ENCODE measurements at regions not wholly inside any gene's neighbourhood (a gene's known extent, or its start where the extent isn't known, plus 50 kb on each side); places are given as distances from the start of the nearest gene placed in this dataset.
A peak's percentile ranks its signal among the peaks of the same experiment; 100 is the strongest.

DNA sequence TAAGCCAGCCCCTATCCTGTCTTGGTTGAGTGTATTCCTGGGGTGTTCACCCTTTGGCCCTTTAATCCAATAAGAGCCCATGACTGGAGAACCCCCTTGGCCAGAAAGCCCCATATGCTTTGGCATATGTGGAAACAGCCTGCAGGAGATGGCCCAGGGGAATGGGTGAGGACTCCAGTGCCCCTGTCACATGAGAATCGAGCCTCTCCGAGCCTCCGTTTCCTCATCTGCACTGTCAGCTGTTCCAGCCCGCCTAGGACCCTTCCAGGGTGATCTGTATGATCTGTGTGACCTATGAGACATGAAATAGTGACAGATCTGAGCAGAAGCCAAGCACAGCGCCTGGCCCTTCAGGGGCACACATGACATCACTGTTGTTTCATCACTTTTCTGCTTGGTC, 300.7 kb downstream of the ZNF536 start:
- no peak for DNase-seq

DNA sequence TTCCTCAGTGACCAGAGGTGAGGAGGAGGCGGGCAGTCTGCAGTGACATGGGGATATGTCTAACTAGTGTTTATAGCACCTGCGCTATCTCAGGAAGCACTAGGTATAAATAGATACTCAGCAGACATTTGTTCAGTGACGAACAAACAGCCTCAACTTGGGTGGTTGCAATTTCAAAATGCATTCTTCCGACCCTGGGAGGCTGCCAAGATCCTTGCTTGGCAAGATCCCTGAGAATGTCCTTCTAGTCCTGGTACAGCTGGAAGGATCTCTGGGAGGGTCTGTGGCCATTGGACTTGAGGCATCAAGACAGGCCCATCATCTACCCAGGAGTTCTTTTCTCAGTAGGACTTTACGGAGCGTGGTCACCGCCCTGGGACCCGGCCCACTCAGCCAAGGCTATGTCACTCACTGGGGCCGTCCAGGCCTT, 299.5 kb downstream of the ZNF536 start:
- DNase-seq = no peak

DNA sequence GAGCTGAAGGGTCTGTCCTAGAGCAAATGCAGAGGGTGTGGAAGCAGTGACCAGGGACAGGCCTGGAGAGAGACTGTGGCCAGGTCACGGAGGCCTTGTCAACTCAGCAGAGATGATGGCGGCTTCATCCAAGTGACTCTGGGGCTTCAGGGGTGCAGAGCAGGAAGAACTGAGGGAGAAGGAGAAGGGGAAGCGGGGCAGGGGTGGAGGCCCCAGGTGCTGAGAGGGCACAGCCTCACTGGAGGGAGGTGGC, 299.1 kb downstream of the ZNF536 start:
- DNase-seq = no peak

DNA sequence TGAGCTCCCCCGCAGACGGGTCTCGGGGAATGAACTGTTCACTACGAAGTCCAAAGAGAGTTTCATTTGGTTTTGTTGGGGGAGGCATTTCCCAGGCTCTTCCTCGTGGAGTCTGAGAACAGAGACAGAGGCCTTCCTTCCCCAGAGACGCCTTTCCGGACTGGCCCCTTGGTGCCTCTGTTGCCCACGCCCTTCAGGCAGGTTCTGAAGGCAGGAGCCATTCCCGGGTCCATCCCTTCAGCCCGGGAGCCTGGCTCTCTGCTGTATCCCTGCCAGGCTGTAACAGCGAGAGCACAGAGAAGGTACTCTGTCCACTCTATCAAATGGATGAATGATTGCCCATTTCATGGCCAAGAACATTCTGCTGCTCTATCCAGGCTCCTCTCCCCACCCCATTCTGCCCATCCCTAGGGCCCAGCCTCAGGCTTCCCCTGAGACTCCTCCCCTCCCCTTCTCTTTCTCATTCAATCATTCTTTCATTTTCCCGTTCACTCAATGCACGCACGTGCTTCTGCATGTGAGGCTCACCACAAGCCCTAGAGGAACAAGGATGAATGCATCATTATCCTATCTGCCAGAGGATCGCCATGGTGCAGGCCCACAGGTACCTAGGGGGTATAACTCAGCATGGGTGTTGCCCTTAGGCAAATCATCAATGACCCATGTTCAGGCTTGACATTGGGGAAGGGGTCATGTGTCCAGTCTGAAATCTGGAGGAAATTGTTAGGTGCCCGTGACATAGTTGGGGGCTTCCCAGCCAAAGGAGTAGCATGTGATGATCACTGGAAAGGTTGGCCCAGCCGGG, 298.6 kb downstream of the ZNF536 start:
- DNase-seq = no peak

DNA sequence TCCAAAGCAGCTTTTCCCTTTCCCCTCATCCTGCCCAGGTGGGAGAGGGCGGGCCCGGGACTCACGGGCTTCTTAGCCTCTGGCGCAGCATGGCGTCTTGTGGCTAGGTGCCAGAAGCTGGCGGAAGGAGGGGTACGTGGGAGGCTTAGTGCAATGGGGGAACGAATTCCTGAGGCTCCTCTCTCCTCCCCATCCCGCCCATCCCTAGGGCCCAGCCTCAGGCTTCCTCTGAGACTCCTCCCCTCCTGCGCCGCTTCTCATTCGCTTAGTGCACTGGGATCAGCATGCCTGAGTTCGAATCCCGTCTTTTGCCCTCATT, 297.8 kb downstream of the ZNF536 start:
- no peak for DNase-seq

DNA sequence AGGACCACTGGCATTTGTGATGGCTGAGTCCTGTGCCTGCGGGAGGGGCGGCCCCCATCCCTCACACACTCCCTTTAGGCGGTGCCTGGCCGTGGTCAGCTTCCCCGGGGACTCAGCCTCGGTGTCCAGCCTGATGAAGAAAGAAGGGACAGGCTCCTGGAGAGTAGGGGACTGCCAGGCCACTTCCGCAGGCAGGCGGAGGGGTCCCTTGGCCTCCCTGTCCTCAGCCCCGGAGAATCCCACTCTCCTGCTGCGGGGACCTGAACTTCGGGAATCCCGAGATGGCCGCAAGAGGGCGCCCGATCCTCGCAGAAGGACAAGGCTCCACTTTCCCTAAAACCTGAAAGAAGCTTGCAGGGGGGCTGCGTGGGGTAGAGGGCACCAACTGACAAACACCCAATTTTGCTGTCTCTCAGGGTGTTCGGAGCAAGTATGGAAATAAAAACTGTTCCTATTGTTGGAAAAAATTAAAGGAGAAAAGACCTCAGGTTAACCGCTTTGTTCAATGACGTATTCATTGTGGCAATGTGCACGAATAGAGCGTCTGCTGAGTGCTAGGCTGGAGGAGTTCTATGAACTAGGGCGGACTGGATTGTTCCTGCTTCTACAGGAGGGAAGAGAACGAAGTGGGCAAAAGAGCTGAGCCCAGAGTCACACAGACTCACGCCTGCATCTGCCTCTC, 297.3 kb downstream of the ZNF536 start:
- peak; percentile 69 for DNase-seq

DNA sequence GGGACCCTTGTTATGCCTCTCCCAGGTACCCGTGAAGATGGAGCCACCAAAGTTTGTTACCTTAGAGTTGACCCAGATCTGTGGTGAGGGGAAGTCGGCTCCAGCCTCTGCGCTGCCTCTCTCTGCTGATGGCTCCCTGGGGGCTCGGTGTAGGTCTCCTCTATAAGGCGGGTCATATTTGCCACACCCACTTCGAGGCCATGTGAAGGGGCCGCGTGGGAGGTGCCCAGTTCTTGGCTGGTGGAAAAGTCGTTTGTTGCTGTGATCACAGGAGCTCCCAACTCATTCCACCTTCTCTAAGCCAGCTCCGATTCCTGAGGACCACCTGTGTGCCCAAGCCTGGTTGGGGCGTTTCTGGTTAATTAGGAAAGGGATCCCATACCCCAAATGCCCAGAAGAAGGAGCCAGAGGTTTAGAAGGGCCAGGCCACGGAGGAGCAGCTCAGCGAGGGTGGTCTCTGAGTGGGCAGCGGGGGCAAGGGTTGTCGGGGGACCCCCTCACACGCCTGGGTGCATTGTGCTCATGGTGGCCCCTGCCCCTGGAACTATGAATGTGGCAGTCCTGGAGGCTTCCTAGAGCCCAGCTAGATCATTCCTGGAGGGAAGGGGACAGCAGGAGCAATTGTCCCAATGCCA, 296.5 kb downstream of the ZNF536 start:
- no peak for DNase-seq

DNA sequence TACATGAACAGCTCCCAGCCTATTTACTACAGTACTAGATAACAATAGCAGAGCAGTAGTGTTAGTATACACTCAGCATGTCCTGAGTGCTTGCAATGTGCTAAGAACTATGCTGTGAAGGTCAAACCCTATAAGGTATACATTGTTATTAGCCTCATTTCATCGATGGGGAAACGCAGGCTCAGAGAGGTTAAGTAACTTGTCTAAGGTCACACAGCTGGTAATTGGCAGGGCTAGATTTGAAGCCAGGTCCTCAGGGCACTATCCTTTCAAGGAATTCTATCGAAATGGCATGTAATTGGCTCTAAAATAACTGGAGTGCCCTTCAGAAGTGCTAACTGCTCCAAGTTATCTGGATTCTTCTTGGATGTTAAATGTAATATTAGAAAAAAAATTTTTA, 295.6 kb downstream of the ZNF536 start:
- no peak for DNase-seq

DNA sequence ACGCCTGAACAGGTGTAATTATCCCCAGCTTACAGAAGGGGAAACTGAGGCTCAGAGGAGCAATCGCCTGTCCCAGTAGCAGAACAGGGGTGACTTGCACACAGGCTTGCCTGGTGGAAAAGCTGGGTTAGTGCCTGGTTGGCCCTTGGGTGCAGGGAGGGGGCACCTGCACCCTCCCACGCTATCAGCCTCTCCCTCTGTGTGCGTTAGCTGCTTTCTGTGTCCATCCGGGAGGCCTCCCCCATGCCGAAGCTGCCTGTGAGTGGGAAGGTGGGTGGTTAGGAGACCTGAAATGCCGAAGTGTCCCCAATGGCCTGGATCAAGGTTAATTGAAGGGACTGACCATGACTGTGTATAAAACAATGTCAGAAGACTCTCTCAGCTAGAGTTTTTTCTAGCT, 295.0 kb downstream of the ZNF536 start:
- DNase-seq = no peak

DNA sequence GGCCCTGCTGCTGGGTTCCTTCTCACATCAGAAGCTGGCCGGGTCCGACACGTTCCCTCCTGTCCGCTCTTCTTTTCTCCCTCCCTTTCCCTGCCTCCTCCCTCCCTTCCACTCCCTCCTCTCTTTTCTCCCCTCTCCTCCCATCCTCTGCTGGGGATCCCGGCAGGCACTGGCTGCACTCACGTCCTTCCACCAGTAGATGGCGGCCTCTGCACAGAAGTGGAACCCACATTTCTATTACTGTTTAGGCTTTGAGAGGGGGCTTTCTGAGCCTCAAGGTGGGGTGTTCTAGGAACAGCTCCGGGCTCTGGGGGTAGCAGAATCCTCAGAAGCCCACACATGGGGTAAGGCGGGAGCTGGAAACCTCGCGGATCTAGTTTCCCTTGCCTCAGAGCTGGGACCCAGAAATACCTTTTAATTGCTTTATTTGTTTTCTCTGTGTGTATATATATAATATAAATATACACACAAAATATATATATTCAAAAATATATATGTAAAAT, 294.2 kb downstream of the ZNF536 start:
- no peak for DNase-seq

DNA sequence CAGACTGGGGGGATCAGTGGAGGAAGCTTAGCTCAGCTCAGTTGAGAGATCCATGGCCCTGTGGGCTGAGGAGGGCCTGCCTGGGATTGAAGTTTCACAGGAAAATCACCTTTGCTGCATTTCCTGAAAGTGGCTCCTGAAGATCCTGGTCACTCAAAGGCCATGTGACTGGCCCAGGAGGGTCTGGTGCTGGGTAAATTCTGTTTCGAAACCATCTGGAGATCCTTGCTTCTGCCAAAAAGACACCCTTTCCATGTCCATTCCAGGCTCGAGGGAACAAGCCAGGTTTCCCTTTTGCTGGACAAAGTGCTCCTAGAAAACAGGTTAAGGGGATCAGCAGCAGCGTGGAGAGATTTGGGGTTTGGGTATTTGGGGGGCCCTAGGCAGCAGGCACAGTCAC, 293.3 kb downstream of the ZNF536 start:
- no peak for DNase-seq

DNA sequence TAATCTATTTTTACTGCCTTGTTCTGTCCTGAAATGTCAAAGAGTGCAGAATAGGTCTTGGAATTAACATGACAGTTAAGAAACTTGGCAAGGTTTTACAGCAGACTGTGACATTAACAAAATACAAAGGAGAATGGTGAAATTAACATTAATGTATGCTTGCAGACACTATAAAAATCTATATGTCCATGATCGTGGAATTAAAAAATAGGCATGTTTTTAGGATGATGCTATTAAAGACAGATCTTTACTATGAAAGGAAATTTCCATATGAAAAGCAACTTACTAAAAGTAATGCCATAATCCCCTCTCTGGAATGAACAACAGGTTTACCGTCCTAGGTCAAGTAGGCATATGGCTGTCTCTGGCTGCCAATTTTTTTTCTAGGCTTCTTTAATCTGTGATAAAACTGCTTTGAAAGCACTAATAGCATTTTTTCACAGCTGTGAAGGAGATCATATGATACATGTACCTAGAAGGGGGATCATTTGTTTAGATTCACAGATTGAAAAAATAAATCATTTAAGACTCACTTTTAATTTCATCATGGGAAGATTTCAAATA, 291.5 kb downstream of the ZNF536 start:
- no peak for DNase-seq

DNA sequence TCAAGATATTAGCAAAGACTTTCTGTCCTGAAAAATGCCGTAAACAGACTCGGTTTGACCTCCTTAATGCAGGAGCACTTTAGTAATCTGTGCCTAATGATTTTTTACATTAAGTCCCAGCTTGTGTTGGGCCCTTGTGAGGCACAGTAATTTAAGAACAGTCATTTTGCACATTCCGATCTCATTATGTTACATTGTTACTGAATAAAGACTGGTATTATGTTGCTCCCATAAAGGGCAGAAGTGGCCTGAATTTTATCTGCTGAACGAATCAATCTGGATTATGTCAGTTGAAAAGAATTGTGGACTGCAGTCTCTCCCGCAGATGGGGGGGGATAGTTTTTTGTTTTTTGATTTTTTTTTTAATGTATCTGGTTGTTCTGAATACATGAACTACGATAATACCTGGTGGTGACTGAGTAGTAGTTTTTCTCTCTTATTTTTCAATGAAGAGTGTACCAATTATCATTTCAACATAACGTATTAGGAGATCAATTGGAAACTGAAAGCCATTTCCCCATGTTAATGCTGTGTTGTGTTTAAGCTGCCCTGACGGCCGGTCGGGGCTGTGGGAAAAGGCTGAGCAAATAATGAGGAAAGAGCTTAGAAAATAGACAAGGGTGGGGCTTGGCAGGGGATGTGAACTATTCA, 290.2 kb downstream of the ZNF536 start:
- DNase-seq = no peak

DNA sequence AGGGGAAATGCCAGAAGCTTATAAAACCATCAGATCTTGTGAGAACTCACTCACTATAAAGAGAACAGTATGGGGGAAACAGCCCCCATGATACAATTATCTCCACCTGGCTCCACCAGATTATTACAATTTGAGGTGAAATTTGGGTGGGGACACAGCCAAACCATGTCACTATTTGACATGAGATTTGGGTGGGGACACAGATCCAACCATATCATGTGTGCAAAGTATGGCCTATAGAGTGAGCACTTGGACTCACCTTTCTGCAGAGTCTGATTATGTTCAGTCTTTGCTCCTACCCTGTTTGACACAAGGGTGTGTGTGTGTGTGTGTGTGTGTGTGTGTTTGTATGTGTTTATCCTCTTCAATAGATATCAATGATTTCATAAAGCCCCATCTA, 287.5 kb downstream of the ZNF536 start:
- DNase-seq = no peak

DNA sequence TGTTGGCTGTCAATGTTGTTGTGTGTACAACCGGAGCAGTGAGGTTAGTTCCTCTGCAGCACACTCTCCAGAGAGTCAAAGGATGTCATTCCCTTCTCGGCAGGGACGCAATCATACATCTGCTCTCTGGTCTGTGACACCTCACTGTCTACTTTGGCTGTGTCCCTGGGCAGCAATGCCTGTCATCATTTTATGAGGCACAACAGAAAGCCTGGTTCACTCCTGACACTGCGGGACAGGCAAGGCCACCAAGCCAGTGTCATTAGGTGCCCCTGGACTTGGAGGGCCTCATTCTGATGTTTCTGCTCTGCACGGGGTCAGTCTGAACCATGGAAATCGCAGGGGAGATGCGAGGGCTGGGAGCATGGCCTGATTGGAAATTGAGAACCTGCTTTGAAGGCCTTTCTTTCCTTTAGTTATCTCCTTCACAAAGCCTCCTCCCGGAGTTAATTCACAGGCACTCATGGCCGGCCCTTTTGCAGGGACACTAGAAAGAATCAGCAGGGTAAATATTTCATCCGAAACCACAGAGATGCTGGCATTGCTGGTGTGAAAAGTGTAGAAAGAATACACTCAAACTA, 284.4 kb downstream of the ZNF536 start:
- no peak for DNase-seq

DNA sequence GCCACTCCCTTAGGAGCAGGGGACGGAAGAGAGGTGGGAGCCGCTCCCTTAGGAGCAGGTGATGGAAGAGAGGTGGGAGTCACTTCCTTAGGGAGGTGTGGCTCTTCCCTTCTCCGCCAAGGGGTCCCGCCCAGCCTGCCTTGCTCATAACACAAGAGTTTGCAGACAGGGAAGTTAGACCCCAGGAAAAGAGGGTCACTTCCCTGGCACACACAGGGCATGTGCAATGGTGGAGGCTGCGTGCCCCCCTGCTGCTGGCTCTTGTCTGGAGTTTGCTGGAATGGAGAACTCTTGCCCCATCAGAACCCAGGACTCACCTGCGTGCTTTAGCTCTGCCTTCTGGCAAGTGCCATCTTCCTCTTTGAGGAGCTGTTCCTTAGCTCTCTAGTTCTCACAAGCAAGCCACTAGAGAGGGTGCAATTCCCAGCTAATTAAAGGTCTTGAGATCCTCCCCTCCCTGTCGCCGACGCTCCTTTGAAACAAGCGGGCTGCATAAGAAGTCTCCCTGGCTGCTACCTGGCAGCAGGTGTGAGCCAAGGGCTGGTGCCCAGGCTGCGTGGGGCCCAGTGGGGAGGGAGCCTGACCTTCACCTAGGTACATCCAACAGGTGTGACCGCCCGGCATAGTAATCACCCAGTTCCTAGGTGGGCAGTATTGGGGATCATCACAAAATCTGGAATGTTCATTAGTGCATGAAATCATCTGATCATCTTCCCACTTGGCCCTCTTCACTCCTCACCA, 281.6 kb downstream of the ZNF536 start:
- no peak for DNase-seq

DNA sequence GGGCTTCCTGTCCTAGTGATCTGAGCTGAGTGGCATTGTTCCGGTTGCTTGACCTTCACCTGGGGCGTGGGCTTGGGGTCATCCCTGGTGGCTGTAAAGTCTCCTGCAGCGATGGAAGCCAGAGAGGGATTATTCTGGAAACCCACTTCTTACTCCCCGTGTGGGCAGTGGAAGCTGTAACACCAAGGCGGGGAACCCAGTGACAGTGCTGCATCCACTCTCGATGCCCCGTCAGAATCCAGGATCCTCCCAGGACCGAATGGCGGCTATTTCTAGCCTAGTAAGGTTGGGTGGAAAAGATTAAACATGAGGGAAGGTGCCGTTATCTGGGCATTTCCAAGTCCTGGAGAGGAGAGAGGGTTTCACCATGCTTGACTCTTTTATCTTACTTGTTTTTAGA, 280.6 kb downstream of the ZNF536 start:
- DNase-seq = no peak

DNA sequence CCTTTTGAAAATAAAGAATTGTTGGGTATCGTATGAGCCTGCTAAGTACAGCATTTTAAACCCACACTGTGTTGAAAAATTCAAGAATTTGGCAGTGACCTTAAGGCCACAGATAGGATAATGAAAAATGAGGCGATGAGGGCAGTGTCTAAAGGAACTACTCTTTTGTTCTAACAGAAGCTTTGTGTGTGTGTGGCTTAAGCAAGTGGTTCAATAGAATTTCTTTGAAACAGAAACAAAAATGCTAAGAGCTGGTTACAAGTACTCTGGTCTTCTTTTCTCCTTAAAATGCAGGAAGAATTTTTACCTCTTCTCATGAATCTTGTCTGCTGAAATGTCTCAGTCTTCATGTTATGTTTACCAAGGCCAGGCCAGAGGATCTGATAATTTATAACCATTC, 279.5 kb downstream of the ZNF536 start:
- no peak for DNase-seq

DNA sequence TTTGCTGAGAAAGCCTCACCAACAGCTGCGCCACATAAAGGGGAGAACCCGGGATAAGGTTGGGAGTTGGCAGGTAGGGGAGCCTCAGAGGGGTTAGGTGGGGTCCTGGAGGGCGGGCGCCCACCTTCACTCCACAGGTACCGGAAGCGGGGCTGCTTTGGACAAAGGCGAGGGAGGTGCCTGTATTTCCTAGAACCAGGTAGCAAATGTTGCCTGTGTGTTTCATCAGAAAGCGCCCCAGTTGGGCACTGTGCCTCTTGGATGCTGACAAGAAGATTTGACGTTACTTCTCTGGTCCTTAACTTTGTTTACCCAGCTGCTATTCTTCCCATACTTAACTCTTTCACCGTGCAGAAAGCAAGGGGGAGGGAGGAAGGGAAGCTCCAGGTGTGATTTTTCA, 278.9 kb downstream of the ZNF536 start:
- DNase-seq = no peak

DNA sequence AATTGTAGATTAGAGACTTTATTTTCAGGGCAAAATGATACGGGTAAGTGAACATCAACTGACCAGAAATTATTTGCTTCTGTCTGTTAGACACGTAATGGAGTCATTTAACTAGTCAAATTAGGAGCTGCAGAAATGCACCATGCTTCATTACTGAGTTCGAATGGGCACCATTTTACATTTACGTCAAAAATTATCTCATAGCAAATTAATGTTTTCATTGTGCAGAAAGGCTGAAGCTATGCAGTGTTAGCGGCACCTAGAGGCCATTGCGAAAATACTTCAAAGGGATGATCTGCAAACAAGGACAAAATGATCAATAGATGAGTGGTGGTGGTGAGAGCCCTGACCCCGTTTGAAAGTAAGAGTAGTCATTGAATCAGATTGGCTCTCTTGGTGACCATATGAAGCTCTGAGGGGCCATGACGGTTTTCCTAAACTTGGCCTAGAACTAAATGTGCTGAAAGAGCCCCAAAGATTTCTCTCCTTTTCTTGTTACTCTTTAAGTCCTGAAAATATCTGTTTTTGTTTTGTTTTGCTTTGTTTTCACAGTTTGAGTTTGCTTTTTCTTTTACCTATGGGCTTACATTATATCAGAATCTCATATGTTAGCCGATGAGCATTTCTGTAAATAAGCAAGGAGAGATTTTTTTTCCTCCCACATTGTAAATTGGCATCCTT, 277.9 kb downstream of the ZNF536 start:
- no peak for DNase-seq

Measured in left hindlimb (tissue), 1 donor.